ENCODE measurements at regions not wholly inside any gene's neighbourhood (a gene's known extent, or its start where the extent isn't known, plus 50 kb on each side); places are given as distances from the start of the nearest gene placed in this dataset.

- DNase-seq, result no peak
Measured at GRCh38 chr21:28454564-28455252, 538.0 kb downstream of the LTN1 start.

DNA sequence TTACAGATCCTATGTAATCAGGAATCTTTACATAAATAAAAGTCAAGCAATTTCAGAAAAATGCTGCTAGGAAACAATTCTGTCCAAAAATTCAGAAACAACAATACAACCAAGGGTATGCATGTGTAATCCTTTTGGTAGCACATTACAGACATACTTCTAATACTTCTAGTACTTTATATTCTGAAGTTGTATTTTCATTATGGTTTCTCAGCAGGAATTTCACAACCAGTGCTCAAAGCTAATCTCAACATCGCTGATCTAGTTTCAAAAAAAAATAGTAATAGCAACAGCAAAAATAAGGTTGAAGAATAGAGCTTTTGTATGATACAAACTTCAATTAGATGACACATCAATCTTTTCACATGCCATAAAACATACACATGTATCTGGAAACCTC is 545.2 kb downstream of the LTN1 start:
- no peak for DNase-seq

DNA sequence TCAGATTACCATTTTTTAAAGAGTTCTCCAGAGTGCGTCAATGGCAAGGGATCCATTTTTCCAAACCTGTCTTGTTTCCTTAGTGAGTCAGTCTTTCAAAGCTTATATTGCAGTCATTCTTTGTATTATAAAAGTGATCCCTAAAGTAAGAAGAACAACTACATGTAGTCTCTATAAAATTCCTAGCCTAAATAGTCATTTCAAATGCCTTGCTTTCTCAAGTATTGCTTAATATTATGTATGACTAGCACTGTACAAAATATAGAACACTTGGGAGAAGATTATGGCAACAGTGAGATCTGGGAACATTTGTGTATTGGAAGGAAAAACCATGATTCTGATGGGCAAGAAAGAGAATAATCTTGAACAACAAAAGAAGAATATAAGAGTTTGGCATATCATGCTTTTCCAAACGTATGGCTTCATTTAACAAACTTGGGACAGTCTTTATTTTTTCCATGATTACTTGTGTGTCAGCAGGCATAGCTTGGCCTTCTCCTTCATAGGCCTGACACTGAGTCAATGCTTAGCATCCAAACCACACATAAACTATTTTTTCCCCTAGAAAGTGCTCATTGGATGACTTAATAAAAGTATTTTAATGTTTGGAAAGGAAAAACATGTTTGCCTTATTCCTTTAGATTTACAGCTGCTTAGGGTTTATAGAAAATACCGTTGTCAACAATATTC is 547.4 kb downstream of the LTN1 start:
- DNase-seq, result no peak

DNA sequence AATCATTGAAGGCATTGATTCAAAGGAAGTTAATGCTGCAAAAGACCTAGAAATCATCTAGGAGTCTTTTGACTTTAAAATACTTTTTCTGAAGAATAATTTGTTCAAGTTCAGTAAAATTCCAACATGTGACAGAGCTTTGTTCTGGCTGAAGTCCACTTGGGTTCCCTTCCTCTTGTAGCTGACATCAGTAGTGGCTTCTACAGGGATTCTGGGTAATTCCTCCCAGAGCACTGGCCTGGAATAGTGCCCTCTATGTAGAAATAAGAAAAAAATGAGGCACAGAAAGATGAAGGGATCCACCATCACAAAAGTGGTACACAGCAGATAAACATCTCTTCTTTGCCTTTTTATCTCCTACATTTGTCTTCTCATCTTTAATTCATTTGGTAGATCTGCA is 548.1 kb downstream of the LTN1 start:
- no peak for DNase-seq

DNA sequence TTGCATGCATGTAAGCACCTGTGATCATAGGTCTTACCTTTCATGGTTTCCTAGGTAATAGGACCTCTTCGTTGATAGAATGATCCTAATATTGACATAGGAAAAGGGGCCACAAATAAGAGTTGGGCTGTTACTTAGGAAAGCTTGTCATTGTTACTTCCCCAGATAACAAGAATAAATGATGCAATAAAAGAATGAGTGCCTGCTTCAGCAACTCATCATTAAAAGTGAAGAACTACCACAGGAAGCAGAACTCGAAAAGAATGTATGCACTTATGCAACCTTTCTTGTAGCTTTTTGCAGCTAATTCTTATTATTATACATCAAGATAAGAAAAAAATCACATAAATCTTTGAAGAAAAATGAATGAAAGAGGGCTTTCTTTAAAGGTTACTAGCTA is 548.6 kb downstream of the LTN1 start:
- no peak for DNase-seq

- DNase-seq, result no peak
Measured at GRCh38 chr21:28442624-28443023, 550.1 kb downstream of the LTN1 start.

- DNase-seq, result no peak
Measured at GRCh38 chr21:28442085-28442484, 550.6 kb downstream of the LTN1 start.

DNA sequence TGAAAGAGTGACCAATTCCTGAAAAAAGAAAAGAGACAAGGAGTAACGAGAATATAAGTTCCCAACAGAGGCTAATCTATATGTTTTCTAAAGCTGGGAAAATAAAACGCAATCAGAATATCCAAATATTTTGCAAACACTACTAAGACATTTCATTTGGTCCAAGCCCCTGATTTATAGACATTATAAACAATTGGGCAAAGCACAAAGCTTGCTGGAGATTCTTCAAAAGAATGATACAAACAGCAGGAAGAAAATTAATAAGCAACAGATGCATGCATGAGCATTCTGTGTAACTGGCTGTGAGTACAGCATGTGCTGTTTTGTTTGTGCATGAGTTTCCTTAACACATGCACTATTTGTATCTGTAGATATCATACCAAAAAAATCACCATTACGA is 552.9 kb downstream of the LTN1 start:
- no peak for DNase-seq

DNA sequence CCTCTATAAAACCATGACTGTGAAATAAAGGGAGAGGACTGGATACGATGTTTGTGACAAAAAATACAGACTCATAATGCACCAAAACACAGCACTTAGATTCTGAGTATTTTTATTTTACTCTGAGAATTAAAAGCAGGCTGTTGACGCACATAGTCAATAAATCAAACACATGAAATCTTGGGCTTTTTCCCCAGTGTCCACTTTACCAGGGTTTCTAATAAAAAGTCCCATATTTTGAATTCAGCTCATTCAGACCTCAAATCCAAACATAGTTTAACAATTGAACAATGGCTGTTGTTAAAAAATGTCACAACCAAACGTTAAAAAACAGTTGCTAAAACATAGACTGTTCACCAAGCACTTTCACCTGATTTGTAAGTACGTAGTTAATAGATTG is 553.4 kb downstream of the LTN1 start:
- no peak for DNase-seq

DNA sequence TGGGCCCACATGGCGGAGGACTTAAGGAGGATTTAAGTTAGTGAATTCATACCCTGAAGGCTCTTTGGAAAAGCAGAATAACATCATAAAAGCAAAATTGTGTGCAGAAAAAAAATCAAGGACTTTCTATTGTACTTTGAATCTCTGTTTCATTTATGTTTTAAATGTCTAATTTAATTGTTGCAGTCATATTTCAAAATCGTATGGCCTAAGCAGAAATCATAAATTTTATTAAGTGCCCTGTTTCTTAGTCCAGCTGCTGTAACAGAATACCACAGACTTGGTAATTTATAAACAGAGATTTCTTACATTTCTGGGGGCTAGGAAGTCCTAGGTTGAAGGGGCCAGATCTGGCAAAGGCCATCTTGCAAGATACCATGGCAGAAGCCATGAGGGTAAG is 555.6 kb downstream of the LTN1 start:
- DNase-seq, result no peak

GRCh38 chr21:28436286-28436932 is 556.3 kb downstream of the LTN1 start:
- DNase-seq, result no peak

GRCh38 chr21:28431527-28432200 is 561.0 kb downstream of the LTN1 start:
- no peak for DNase-seq

- DNase-seq, result no peak
Measured at GRCh38 chr21:28431022-28431421, 561.7 kb downstream of the LTN1 start.

DNA sequence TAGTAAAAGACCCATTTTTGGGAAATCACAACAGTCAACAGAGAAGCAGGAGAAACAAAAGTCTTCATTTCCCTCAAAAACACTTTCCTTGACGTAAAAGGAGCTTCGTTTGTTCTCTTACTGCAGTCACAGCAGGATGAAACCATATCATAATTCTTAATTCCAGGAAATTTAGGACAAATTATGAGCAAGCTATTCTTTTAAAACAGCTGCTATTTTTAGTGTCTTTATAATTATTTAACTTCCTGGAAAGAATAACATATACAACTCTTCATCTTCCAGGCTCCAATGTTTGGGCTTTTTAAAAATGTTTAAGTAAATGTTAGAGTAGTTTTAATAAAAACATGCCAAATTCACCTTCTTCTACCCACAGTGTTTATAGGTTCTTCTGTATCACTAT is 563.5 kb downstream of the LTN1 start:
- no peak for DNase-seq

GRCh38 chr21:28427394-28428022 is 565.2 kb downstream of the LTN1 start:
- no peak for DNase-seq

DNA sequence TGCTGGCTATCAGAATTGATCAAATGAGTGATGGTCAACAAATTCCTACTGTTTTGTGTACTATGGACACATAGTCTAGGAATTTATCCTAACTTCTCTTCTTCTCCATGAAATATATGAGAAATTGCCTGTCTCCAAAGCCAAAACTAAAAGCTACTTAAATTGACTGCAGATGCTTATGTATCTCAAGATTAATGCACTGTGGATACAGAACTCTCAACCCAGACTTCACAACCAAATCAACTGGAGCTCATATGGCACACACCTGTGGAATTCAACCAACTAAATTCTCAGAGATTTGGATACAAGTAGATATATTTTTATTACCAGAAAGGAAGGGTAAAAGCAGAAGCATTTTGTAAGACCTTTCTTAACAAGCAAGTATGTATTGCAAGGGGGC is 566.1 kb downstream of the LTN1 start:
- no peak for DNase-seq

GRCh38 chr21:28423521-28424190 is 569.0 kb downstream of the LTN1 start:
- no peak for DNase-seq

GRCh38 chr21:28421716-28422524 is 570.8 kb downstream of the LTN1 start:
- DNase-seq, result no peak

DNA sequence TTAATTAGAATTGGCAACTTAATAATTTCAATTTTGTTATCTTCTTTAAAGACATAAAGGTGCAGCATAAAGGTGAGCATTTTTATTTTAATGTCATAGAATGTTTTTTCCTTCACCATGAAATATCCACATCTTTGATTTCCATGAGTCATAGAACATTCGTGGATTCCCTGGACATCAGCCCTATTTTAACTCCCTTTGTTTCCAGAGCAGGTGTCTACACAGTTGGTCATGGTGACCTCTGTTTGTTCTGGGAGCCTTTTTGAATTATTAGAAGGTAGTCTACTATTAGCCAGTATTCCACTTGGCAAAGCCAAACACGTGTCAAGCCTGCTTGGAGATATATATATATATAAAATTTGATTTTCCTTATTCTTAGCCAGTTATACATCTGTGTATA is 572.9 kb downstream of the LTN1 start:
- no peak for DNase-seq

- no peak for DNase-seq
Measured at GRCh38 chr21:28418726-28419514, 573.8 kb downstream of the LTN1 start.

All from occipital lobe (tissue), 1 donor.